Motor neuron (in vitro differentiated cells): ENCODE measurements at regions not wholly inside any gene's neighbourhood (a gene's known extent, or its start where the extent isn't known, plus 50 kb on each side); places are given as distances from the start of the nearest gene placed in this dataset.
A peak's percentile ranks its signal among the peaks of the same experiment; 100 is the strongest.

Source experiments
- ATAC-seq, 8 experiments: fragments of 200-7000 bp; cut with Tn5 transposase; replicated peaks in 6 of 8; 2 replicates each; pipeline ENCODE4 v1.8.0; 2021; ENCODE audit warnings: mild to moderate bottlenecking in 8 of 8, moderate library complexity in 8 of 8
- H3K27ac ChIP-seq, 2 donors: fragments of 250-450 bp; sonication (Bioruptor Pico); 2 replicates each; pipeline ENCODE4 v1.9.0; 2021; ENCODE audit warnings: antibody characterized with exemption in 2 of 2, mild to moderate bottlenecking in 2 of 2, moderate library complexity in 1 of 2
- H3K4me1 ChIP-seq, 2 donors: fragments of 250-450 bp; sonication (Bioruptor Pico); replicated peaks in 1 of 2; 2 replicates each; pipeline ENCODE4 v1.6.1; 2021; ENCODE audit warnings: antibody characterized with exemption in 2 of 2, mild to moderate bottlenecking in 2 of 2, moderate library complexity in 1 of 2
- H3K4me3 ChIP-seq, 5 donors: fragments of 250-450 bp; sonication (Bioruptor Pico); 2 replicates each; pipeline ENCODE4 v1.9.0; 2021; ENCODE audit warnings: antibody characterized with exemption in 5 of 5, mild to moderate bottlenecking in 5 of 5, moderate library complexity in 4 of 5
- WGBS, 10 experiments: fragments of 450-650 bp; shearing (Covaris generic); methylation state at CpG; one replicate each; pipeline ENCODE4 v1.0.0; 2022; 5-methylcytosine and 5-hydroxymethylcytosine counted together
- in situ Hi-C, 9 experiments: fragments of 400-800 bp; cut with MboI; loops; one replicate each; pipeline ENCODE4 v1.15.0; 2021; ENCODE audit warnings: low sequenced_read_pairs in 9 of 9, low pct_unique_long_range_greater_than_20kb in 2 of 9; ENCODE audit not compliant: unreplicated experiment in 9 of 9

DNA sequence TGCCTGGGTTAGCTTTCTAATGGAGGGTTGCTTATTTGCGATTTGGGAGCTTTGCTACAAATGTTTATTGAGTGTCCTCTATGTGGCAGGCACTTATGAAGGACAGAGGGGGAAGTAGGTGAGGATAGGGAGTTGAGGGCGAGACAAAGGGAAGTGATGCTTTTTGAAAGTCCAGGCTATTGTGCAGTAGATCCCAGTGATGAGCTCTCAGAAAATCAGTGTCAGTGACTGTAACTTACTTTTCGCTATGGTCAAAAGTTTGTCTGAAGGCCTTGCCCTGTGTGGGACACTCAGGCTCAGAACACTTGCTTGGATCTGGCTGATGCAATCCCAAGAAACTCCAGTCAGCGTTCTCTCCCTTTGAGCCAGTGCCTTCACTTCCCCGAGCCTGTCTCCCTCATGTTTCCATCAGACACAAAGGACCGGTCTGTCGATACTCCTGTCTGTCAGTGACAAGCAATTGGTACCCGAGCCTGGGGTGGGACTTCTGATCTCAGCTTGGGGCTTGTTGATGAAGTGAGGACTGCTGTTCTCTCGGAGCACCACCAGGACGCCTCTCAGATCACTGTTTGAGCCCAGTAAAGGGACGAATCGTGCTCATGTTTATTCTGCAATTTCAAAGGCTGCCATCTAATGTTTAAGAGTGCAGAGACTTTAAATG lies 63.1 kb upstream of the SORCS3 start:
- in situ Hi-C loops = loop anchor here in 1 of 9 experiments (25.0 kb wide), 1 partner anchor 1109 kb away; no protein-coding TSS in a partner anchor
- 62 to 100% (median 84%) methylated on average over 1 to 8 of the region's 12 CpGs; no CpG with 5 or more reads in 2 of the 10 experiments for WGBS, 10 experiments
- ATAC-seq = peak in 5 of 8 experiments; percentile 40 to 73 (median 57)
- H3K27ac ChIP-seq = peak overlapping the region; percentile 25 to 56
- H3K4me1 ChIP-seq = peaks cover 19 to 37% of the 10 kb centered on the region in 2 donors
- H3K4me3 ChIP-seq = no peak overlapping the region

DNA sequence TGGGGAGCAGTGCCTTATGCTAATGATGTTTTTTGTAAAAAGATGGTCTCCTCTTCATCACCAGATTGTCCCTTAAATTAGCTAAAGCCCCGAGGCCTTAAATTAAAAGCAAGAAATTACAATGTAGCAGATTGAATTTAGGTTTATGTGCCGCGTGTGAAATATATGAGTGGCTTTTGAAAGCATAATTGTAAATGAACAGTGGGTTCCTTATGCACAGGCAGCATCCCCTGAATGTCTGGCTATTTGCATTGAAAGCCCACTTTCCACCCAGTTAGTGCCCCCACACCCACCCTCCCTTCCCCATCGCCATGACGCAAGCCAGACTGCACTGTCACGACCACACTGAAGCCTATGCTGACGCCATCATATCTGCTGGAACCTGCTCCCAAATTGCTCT lies 62.4 kb upstream of the SORCS3 start:
- H3K27ac ChIP-seq = no peak overlapping the region
- peaks cover 19 to 37% of the 10 kb centered on the region in 2 donors for H3K4me1 ChIP-seq
- no peak overlapping the region for H3K4me3 ChIP-seq
- 50 to 100% (median 93%) methylated on average over 1 to 7 of the region's 7 CpGs; no CpG with 5 or more reads in 1 of the 10 experiments for WGBS, 10 experiments
- in situ Hi-C loops = loop anchor here in 1 of 9 experiments (25.0 kb wide), 1 partner anchor 1109 kb away; no protein-coding TSS in a partner anchor
- no peak for ATAC-seq

DNA sequence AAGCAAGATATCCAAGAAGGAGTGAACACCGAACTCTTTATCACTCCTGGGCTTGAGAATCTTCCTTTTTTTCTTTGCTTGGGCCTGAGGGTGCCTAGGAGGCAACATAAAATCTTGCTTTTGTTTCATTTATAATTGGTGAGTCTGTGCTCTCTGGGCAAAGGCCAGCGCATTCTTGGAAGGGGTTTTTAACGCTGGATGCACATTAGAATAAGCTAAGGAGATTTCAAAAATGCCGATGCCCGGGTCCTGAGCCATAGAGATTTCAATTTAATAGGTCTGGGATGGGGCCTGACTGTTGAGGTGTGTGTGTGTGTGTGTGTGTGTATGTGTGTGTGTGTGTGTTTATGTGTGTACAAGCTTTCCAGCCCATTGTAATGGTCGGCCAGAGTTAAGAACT lies 62.0 kb upstream of the SORCS3 start:
- Histone ChIP-seq H3K4me1 (peaks cover 19 to 33% of the 10 kb centered on the region in 2 donors), H3K27ac (no peak overlapping the region), H3K4me3 (no peak overlapping the region)
- in situ Hi-C loops = loop anchor here in 1 of 9 experiments (25.0 kb wide), 1 partner anchor 1108 kb away; no protein-coding TSS in a partner anchor
- 67 to 93% (median 80%) methylated on average over 1 to 4 of the region's 6 CpGs; no CpG with 5 or more reads in 4 of the 10 experiments for WGBS, 10 experiments
- no peak for ATAC-seq

DNA sequence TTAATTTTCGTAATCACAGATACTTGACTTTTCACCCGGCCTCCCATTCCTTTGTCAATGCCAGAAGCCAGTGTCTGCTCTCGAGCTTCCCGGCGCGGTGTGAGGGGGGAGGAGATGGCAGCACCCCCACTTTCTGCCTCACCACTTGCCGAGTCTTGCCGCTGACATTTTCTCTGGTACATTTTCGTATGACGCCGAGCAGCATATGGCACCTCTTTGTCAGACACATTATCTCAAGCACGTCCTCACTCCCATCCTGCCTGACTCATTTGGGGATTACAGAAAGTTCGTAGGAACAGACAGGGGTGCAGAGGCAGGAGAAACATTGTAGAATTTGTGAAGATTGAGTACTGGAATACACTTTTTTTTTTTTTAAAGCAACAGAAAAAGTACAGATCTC lies 60.8 kb upstream of the SORCS3 start:
- Histone ChIP-seq H3K4me3 (no peak overlapping the region), H3K4me1 (peaks cover 16 to 21% of the 10 kb centered on the region in 2 donors), H3K27ac (no peak overlapping the region)
- peak in 3 of 8 experiments; percentile 32 to 67 (median 34) for ATAC-seq
- in situ Hi-C loops = loop anchor here in 1 of 9 experiments (25.0 kb wide), 1 partner anchor 1107 kb away; no protein-coding TSS in a partner anchor
- 0 to 95% (median 86%) methylated on average over 1 to 12 of the region's 13 CpGs; no CpG with 5 or more reads in 1 of the 10 experiments for WGBS, 10 experiments

DNA sequence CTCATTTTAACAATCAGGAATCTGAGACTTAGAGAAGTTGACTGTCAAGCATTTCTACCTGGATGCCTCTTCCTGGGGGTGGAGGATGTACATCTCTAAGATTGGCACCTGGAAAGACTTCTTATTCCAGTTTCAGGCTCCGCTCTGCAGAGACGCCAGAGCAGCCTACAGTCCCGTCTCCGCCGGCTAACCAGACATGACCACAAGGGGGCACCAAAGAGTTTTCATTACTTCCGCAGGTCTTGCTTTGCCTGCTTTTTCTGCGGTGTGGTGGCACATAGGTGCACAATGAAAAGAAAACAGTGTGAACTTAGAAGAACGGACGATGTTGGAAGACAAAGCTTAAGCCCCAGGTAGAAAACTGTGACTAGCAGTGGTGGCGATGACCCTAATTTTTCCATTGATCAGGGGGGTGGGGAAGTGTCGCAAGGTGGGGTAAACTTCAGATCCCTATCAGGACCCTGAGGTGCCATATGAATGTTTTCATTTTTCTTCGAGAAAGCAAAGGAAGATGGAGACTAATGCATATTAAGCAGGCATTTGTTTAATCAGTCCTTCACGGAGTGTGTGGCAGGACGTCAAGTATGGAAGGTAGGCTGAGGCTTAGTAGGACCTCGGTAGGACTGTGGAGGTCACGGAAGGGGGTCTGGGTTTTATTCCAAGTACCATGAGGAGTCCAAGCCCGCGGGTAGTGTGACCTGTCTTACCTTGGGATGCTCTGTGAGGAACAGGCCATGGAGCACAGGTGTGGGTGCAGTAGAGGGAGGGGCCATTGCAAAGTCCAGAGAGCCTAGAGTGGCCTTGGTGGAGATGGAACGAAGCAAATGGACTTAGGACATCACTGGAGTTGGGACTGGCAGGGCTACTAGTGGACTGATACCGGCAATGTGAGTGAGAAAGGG lies 60.1 kb upstream of the SORCS3 start:
- 22 to 67% (median 39%) methylated on average over 1 to 17 of the region's 20 CpGs; no CpG with 5 or more reads in 1 of the 10 experiments for WGBS, 10 experiments

DNA sequence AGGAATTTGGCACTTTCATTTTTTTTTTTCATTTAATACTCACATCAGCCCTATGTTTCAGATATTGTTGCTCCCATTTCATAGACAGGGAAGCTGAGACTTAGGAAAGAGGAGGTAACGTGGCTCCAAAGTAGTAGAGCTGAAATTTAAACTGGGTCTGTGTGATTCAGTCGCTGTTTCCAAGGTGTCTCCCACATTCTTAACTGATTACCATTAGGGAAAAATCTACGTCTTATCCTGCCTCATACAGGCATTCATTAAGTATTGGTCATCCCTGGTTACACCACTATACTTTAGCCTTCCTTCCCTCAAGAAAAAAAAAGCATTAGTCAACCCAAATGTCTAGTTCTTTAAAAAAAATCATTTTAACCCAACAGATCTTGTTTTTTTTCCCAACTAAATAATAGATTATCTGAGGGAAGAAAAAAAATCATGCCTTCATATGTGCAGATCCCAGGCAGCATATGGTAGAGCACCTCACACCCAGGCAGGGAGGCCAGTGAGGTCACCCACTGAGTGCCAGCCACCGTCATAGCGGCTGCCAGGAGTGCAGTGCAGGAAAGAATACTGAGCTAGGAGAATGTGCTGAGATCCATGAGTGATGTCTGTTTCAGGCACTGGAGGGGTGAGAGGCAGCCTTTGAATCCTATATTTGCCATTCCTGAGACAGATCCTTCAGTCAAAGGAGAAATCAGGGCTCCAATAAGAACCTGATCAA lies 59.0 kb upstream of the SORCS3 start:
- peak in 5 of 8 experiments; percentile 38 to 67 (median 44) for ATAC-seq
- in situ Hi-C loops = loop anchor here in 1 of 9 experiments (25.0 kb wide), 1 partner anchor 1105 kb away; no protein-coding TSS in a partner anchor
- H3K4me3 ChIP-seq = no peak overlapping the region
- H3K27ac ChIP-seq = no peak overlapping the region
- 10 to 100% (median 78%) methylated on average over 2 to 5 of the region's 5 CpGs; no CpG with 5 or more reads in 1 of the 10 experiments for WGBS, 10 experiments
- H3K4me1 ChIP-seq = peaks cover 16 to 18% of the 10 kb centered on the region in 2 donors

More for the DNA sequence above, 60.1 kb upstream of the SORCS3 start:
- in situ Hi-C loops = loop anchor here in 1 of 9 experiments (25.0 kb wide), 1 partner anchor 1106 kb away; no protein-coding TSS in a partner anchor
- H3K27ac ChIP-seq = no peak overlapping the region
- no peak overlapping the region for H3K4me3 ChIP-seq
- peak; percentile 67 to 98 (median 79) for ATAC-seq
- H3K4me1 ChIP-seq = peaks cover 16 to 18% of the 10 kb centered on the region in 2 donors

DNA sequence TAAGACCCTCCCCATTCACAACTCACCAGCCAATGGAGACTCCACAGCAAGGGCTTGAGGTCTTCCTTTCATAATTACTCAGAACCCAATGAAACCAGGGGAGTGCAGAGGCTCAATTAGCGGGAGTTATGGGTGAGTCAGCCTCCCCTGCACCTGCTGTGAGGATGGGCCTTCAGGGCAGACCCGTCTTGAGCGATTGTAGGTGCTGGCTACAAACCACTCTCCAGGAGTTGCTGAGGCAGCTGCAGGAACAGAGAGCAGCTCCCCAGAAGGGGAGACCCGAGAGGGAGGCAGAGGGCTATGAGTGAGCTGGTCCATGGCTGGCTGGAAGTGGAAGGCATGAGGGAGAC lies 58.5 kb upstream of the SORCS3 start:
- ATAC-seq = peak in 4 of 8 experiments; percentile 28 to 71 (median 44)
- WGBS, 10 experiments = 49 to 80% (median 73%) methylated on average over 1 to 3 of the region's 4 CpGs; no CpG with 5 or more reads in 4 of the 10 experiments
- Histone ChIP-seq H3K27ac (no peak overlapping the region), H3K4me3 (no peak overlapping the region), H3K4me1 (peaks cover 16 to 17% of the 10 kb centered on the region in 2 donors)
- in situ Hi-C loops = loop anchor here in 1 of 9 experiments (25.0 kb wide), 1 partner anchor 1105 kb away; no protein-coding TSS in a partner anchor

DNA sequence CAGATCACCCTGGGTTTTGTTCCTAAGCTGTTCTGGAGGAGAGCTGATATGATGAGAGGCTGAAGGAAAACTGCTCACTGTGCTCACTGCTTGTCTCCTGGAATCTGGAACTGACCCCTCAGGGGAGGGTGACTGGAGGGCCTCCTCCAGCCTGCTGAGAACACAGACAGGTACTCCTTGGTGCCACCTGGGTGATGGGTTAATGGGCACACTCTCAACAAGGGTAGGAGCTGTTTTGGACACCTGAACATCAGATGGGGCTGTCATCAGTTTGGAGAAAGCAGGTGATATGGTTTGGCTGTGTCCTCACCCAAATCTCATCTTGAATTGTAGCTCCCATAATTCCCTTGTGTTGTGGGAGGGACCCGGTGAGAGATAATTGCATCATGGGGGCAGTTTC lies 58.1 kb upstream of the SORCS3 start:
- H3K4me3 ChIP-seq = no peak overlapping the region
- in situ Hi-C loops = loop anchor here in 1 of 9 experiments (25.0 kb wide), 1 partner anchor 1104 kb away; no protein-coding TSS in a partner anchor
- ATAC-seq = no peak
- no peak overlapping the region for H3K27ac ChIP-seq
- H3K4me1 ChIP-seq = peaks cover 12 to 13% of the 10 kb centered on the region in 2 donors
- WGBS, 10 experiments = 80 to 100% (median 80%) methylated on average over 1 of the region's 1 CpG; no CpG with 5 or more reads in 7 of the 10 experiments

DNA sequence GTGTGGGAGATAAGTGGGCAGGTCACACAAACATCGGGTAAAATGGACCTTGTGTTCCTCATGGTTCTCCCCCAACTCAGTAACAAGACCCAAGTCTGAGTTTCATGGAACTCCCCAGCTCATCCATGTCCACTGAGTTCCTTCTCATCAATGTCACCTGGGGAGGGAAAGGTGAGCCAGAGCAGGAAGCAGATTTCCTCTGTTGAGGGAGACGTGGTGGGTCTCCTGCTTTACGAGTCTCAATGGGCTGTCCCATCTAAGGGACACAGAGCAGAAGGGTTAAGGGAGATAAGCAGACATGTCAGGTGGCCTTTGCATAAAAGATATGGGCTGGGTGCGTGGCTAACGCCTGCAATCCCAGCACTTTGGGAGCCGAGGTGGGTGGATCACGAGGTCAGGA lies 56.5 kb upstream of the SORCS3 start:
- 69 to 100% (median 82%) methylated on average over 1 to 6 of the region's 7 CpGs; no CpG with 5 or more reads in 1 of the 10 experiments for whole genome bisulfite sequencing, 10 experiments
- no peak for ATAC-seq
- H3K4me1 ChIP-seq = peaks cover 0 to 5% of the 10 kb centered on the region in 2 donors
- in situ Hi-C loops = loop anchor here in 1 of 9 experiments (25.0 kb wide), 1 partner anchor 1103 kb away; no protein-coding TSS in a partner anchor
- no peak overlapping the region for H3K4me3 ChIP-seq
- no peak overlapping the region for H3K27ac ChIP-seq

DNA sequence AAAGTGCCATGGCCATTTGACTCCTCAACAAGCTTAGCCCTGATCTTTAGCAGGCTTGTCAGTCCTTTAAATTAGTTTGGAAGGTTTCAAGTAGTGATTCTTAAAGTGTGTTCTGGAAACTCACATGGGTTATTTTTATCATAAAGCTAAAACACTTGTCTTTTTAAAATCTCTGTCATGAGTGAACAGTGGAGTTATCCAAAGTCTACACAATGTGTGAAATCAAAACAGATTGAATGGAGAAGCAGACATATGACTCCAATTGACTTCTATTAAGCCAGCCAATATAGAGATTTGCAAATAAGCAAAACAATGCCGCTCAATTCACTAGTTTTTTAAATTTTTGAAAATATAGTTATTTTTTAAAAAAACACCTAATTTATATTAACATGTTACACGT lies 53.3 kb upstream of the SORCS3 start:
- in situ Hi-C loops = loop anchor here in 1 of 9 experiments (25.0 kb wide), 1 partner anchor 1100 kb away; no protein-coding TSS in a partner anchor
- H3K27ac ChIP-seq = no peak overlapping the region
- no peaks in the 10 kb centered on the region for H3K4me1 ChIP-seq
- no peak overlapping the region for H3K4me3 ChIP-seq
- ATAC-seq = no peak
- WGBS, 10 experiments = 17 to 100% (median 78%) methylated on average over 1 to 2 of the region's 2 CpGs

DNA sequence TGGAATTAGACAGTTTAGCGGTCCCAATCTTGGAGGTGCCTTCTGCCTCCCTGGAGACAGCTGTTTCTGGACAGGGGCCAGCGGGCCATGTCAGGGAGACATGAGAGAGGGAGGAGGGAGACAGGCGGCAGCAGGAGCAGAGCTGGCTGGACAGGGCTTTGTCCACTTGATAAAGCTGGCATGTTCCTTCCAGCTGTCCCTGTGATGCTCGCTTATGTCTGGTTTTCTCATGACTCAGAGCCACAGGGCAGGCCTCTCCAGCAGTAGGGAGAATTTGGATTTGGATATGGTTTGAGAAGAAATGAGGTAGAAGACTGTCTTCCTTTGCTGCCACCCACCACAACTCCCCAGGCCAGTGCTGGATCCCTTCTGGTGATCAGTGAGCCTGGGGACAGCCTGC lies 51.7 kb upstream of the SORCS3 start:
- in situ Hi-C loops = loop anchor here in 1 of 9 experiments (25.0 kb wide), 1 partner anchor 1098 kb away; no protein-coding TSS in a partner anchor
- no peak overlapping the region for H3K27ac ChIP-seq
- ATAC-seq = peak in 3 of 8 experiments; percentile 24 to 64 (median 53)
- WGBS, 10 experiments = 43 to 100% (median 95%) methylated on average over 1 to 3 of the region's 4 CpGs; no CpG with 5 or more reads in 4 of the 10 experiments
- H3K4me3 ChIP-seq = no peak overlapping the region
- no peaks in the 10 kb centered on the region for H3K4me1 ChIP-seq

DNA sequence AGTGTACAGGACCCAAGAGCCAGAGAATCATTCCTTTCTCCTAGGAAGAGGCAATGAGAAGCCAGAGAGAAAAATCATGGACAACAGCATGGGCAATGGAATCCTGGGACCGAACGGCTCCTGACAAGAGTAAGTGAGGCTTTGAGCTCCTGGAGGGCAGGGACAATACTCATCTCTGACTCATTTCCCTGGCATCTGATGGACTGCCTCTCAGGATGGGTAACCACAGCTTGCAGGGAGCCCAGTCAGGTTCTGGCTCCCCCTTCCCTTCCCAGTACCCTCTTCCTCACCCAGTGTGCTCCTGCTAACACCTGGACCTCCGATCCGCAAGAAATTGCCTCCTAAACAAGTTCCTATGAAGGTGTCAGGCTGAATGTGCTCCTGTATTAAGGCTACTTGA lies 51.2 kb upstream of the SORCS3 start:
- no peaks in the 10 kb centered on the region for H3K4me1 ChIP-seq
- peak in 3 of 8 experiments; percentile 58 to 77 (median 76) for ATAC-seq
- in situ Hi-C loops = loop anchor here in 1 of 9 experiments (25.0 kb wide), 1 partner anchor 1097 kb away; no protein-coding TSS in a partner anchor
- no peak overlapping the region for H3K4me3 ChIP-seq
- no peak overlapping the region for H3K27ac ChIP-seq
- 10 to 100% (median 87%) methylated on average over 2 to 3 of the region's 4 CpGs; no CpG with 5 or more reads in 6 of the 10 experiments for WGBS, 10 experiments
